HG03025 (cell line): ENCODE measurements at regions not wholly inside any gene's neighbourhood (a gene's known extent, or its start where the extent isn't known, plus 50 kb on each side); places are given as distances from the start of the nearest gene placed in this dataset.
"Not testable (repeated sequence)": the region's sequence is repeated elsewhere in the genome, so short reads cannot be mapped to it uniquely, and the experiment has no call there.

Source experiments
- ATAC-seq: cut with Tn5 transposase; IDR thresholded peaks from one replicate; pipeline ENCODE4 v1.9.1; 2021; ENCODE audit warnings: mild to moderate bottlenecking, moderate library complexity; ENCODE audit not compliant: unreplicated experiment, low FRiP score

DNA sequence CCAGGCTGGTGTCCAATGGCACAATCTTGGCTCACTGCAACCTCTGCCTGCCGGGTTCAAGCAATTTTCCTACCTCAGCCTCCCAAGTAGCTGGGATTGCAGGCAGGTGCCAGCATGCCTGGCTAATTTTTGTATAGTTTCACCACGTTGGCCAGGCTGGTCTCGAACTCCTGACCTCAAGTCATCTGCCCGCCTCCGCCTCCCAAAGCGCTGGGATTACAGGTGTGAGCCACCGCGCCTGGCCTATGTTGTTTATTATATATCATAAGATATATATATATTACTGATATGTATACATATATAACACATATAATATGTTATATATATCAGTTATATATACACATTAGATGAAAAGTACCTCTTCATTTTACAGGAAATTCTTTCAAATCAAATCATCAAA is 914.7 kb downstream of the FOXD4L5 start:
- not testable (repeated sequence) for ATAC-seq

DNA sequence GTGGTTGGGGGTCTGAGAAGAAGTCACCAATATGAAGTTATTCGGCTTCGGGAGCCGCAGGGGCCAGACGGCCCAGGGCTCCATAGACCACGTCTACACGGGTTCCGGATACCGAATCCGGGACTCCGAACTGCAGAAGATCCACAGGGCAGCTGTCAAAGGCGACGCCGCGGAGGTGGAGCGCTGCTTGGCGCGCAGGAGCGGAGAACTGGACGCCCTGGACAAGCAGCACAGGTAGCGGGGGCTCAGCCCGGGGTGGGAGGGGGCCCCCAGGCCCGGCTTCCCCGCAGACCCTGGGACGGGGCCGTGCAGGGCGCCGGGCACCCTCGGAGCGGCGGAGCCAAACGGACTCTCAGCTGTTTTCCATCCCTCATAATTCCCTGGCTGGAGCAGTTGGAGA is 915.4 kb downstream of the FOXD4L5 start:
- ATAC-seq = not testable (repeated sequence)

DNA sequence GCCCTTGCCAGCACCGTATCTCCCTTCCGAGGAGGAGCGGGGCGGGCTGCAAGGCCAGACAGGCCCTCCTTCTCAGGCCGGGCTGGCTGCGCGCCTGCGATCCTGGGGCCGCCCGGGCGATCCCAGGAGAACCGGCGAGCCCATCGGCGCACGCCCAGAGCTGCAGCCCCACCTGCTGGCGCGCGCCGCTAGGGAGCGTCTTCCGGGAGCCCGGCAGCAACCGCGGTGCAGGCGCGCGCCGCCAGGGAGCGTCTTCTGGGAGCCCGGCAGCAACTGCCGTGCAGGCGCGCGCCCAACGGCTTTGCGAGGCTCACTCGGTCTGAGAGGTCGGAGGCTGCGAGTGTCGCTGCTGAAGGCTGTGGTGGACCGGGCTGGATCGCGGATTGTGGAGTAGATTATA is 915.9 kb downstream of the FOXD4L5 start:
- ATAC-seq = peak; percentile 100

DNA sequence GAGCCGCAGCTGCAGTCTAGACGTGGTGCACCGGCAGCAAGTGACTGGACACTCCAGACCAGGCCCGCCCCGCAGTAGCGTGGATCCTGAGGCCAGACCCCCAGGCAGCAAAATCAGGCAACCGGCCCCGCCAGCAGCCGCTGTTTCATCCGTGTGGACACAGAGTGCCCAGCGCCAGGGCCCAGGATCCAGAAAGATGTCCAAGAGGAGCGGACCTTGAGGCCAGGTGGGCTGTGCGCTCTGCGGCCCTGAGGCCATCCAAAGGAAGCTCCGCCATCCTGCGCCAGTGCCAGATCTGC is 916.4 kb downstream of the FOXD4L5 start:
- ATAC-seq = not testable (repeated sequence)

DNA sequence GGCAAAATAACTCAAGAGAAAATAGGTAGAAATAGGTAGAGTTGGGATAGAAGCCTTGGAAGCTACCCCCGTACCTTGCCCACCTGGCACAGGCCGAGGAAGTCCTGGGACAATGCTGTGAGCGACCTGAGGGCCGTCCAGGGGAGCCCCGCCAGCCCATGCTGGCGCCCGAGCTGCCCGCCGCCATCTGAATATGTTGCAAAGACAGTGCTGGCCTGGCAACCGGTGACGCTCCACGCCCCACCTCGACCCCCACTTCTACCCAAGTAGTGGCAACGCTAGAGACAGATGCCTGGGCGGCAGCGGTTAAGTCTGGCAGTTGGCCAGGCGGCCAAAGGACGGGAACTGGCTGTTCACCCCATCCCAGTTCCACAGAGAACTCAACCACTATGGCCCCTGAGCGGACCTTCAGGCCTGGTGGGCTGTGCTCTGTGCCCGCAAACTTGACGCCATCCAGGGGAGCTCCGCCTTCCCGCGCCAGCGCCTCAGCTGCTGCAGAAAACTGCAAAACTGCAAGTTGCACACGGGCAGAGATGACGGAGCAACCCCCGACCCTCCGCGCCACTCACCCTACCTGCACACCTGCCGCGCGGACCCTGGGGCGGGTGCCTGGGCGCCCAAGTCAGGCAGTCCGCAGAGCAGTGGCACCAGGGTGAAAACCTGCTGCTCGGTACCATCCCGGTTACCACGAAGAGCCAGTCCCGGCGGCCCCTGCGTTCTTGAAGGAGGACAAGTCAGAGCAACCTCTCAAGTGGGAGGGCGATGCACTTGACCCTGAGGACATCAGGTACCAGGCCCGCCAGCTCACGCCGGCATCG is 917.0 kb downstream of the FOXD4L5 start:
- ATAC-seq = not testable (repeated sequence)
